A673 (cell line): ENCODE measurements at regions not wholly inside any gene's neighbourhood (a gene's known extent, or its start where the extent isn't known, plus 50 kb on each side); places are given as distances from the start of the nearest gene placed in this dataset.

Experiments used
- CTCF ChIP-seq: fragments of 300-800, 200-600 bp; sonication (generic); conservative IDR thresholded peaks from 2 replicates; pipeline ENCODE4 v1.5.1; 2017; ENCODE audit warnings: low read depth, mild to moderate bottlenecking, antibody characterized with exemption, low read length, moderate library complexity, mixed read lengths
- EZH2 ChIP-seq: fragments of 200-600 bp; sonication (generic); IDR thresholded peaks from 2 replicates; pipeline ENCODE4 v1.6.1; 2017; ENCODE audit warnings: borderline replicate concordance, low read depth, mild to moderate bottlenecking, mixed read lengths, antibody characterized with exemption, low read length; ENCODE audit not compliant: poor library complexity, severe bottlenecking

GRCh38 chr6:153484056-153484455 lies 353.0 kb upstream of the RGS17 start:
- TF ChIP-seq EZH2 (no peak), CTCF (no peak)
